PC-9 (cell line): ENCODE measurements at regions not wholly inside any gene's neighbourhood (a gene's known extent, or its start where the extent isn't known, plus 50 kb on each side); places are given as distances from the start of the nearest gene placed in this dataset.

Experiments used
- BruUV-seq: library from RNA; stranded (reverse); fragments of 400-500 nt; replicated peaks from 2 replicates; lab custom pipeline; 2021; lab: Mats Ljungman, UMichigan
- CTCF ChIA-PET: fragments of 300-600 bp; sonication (Branson Sonifier 250); formaldehyde crosslinking; loops from one replicate; lab custom pipeline; 2022; ENCODE audit warnings: antibody characterized with exemption; lab: Charles Lee
- POLR2A ChIA-PET: fragments of 300-600 bp; sonication (Branson Sonifier 250); formaldehyde crosslinking; loops from one replicate; lab custom pipeline; 2022; ENCODE audit warnings: antibody characterized with exemption; ENCODE audit not compliant: unreplicated experiment; lab: Charles Lee
- DNase-seq, 2 experiments: peaks; one replicate each; pipeline versions ENCODE4 v3.0.0 to v3.0.0-alpha.2; 2015 to 2022; ENCODE audit warnings: mixed read lengths in 1 of 2
- H2AFZ ChIP-seq: fragments of 200-600 bp; sonication (generic); 2 replicates; pipeline ENCODE4 v1.8.1; 2017; ENCODE audit warnings: antibody characterized with exemption
- H3F3A ChIP-seq: fragments of 200-600 bp; sonication (generic); 2 replicates; pipeline ENCODE4 v1.8.1; 2017; ENCODE audit warnings: antibody characterized with exemption, mild to moderate bottlenecking, low read depth; ENCODE audit not compliant: insufficient read depth
- H3K27ac ChIP-seq: fragments of 200-600 bp; sonication (generic); 2 replicates; pipeline ENCODE4 v1.6.1; 2016; ENCODE audit warnings: mixed run types
- H3K27me3 ChIP-seq: fragments of 200-600 bp; sonication (generic); 2 replicates; pipeline ENCODE4 v1.6.1; 2016; ENCODE audit warnings: low read depth, mixed run types; ENCODE audit not compliant: insufficient read depth
- H3K36me3 ChIP-seq: fragments of 200-600 bp; sonication (generic); 2 replicates; pipeline ENCODE4 v1.6.1; 2016; ENCODE audit warnings: low read depth, mixed run types
- H3K4me1 ChIP-seq: fragments of 200-600 bp; sonication (generic); replicated peaks from 2 replicates; pipeline ENCODE4 v1.6.1; 2016; ENCODE audit warnings: mixed run types; ENCODE audit not compliant: insufficient read depth
- H3K4me2 ChIP-seq: fragments of 200-600 bp; sonication (generic); 2 replicates; pipeline ENCODE4 v1.6.1; 2017; ENCODE audit warnings: mixed run types
- H3K4me3 ChIP-seq: fragments of 200-600 bp; sonication (generic); 2 replicates; pipeline ENCODE4 v1.6.1; 2016; ENCODE audit warnings: mixed run types
- H3K79me2 ChIP-seq: fragments of 200-600 bp; sonication (generic); 2 replicates; pipeline ENCODE4 v1.6.1; 2017; ENCODE audit warnings: low read depth, mixed run types
- H3K9me2 ChIP-seq: fragments of 200-600 bp; sonication (generic); 2 replicates; pipeline ENCODE4 v1.8.1; 2017; ENCODE audit warnings: mild to moderate bottlenecking; ENCODE audit not compliant: insufficient read depth
- H3K9me3 ChIP-seq: fragments of 200-600 bp; sonication (generic); 2 replicates; pipeline ENCODE4 v1.8.1; 2016; ENCODE audit warnings: low read depth; ENCODE audit not compliant: insufficient read depth
- H4K20me1 ChIP-seq: fragments of 200-600 bp; sonication (generic); 2 replicates; pipeline ENCODE4 v1.8.1; 2017; ENCODE audit not compliant: insufficient read depth
- CTCF ChIP-seq: fragments of 200-600 bp; sonication (generic); conservative IDR thresholded peaks from 2 replicates; pipeline ENCODE4 v1.6.1; 2017; ENCODE audit warnings: mixed run types, antibody characterized with exemption, mild to moderate bottlenecking, moderate library complexity
- EZH2 ChIP-seq: fragments of 200-600 bp; sonication (generic); IDR thresholded peaks from 2 replicates; pipeline ENCODE4 v1.8.0; 2017; ENCODE audit warnings: antibody characterized with exemption, low read depth
- intact Hi-C: fragments of 100-400 bp; cut with micrococcal nuclease; formaldehyde crosslinking; loops from one replicate; pipeline ENCODE4 v1.10.0; 2022; ENCODE audit not compliant: unreplicated experiment

- BruUV-seq = no TSS peak
- Histone ChIP-seq H3K9me2 (0 out of 2 replicates have a peak, but pooled peaks cover 8% of the 10 kb centered on the region), H2AFZ (no peak overlapping the region), H3K4me1 (no peaks in the 10 kb centered on the region), H3K79me2 (no peaks in the 10 kb centered on the region), H3K9me3 (no peaks in the 10 kb centered on the region), H4K20me1 (no peaks in the 10 kb centered on the region), H3K36me3 (no peaks in the 10 kb centered on the region), H3K27me3 (no peaks in the 10 kb centered on the region), H3K4me3 (no peak overlapping the region), H3K4me2 (no peak overlapping the region), H3F3A (no peaks in the 10 kb centered on the region), H3K27ac (no peak overlapping the region)
- no peak for DNase-seq
- ChIA-PET CTCF (no interaction called here), POLR2A (interaction anchor here (0.7 kb wide), 1 partner anchor 33 kb away, joined by 5 read pairs; no protein-coding TSS in a partner anchor)
- TF ChIP-seq CTCF (no peak), EZH2 (no peak)
- intact Hi-C loops = no loop called here
Observed at GRCh38 chr12:20096430-20096829, 271.9 kb upstream of the PDE3A start.

GRCh38 chr12:20097626-20098025, 270.7 kb upstream of the PDE3A start:
- intact Hi-C loops = no loop called here
- Histone ChIP-seq H3K4me1 (no peaks in the 10 kb centered on the region), H3K4me3 (no peak overlapping the region), H3K9me2 (0 out of 2 replicates have a peak, but pooled peaks cover 8% of the 10 kb centered on the region), H3K36me3 (no peaks in the 10 kb centered on the region), H4K20me1 (no peaks in the 10 kb centered on the region), H3K27me3 (no peaks in the 10 kb centered on the region), H3K27ac (no peak overlapping the region), H2AFZ (no peak overlapping the region), H3K4me2 (no peak overlapping the region), H3F3A (no peaks in the 10 kb centered on the region), H3K9me3 (no peaks in the 10 kb centered on the region), H3K79me2 (no peaks in the 10 kb centered on the region)
- ChIA-PET POLR2A (no interaction called here), CTCF (no interaction called here)
- TF ChIP-seq CTCF (no peak), EZH2 (no peak)
- DNase-seq = no peak
- no TSS peak for BruUV-seq

GRCh38 chr12:20099395-20100183, 268.7 kb upstream of the PDE3A start:
- no peaks in the 10 kb centered on the region for H3F3A ChIP-seq
- ChIA-PET CTCF (no interaction called here), POLR2A (no interaction called here)
- intact Hi-C loops = no loop called here
- no peak for DNase-seq
- H2AFZ ChIP-seq = no peak overlapping the region
- H3K9me2 ChIP-seq = 0 out of 2 replicates have a peak, but pooled peaks cover 8% of the 10 kb centered on the region
- no peaks in the 10 kb centered on the region for H3K79me2 ChIP-seq
- H3K4me2 ChIP-seq = no peak overlapping the region
- BruUV-seq = no TSS peak
- no peaks in the 10 kb centered on the region for H3K27me3 ChIP-seq
- TF ChIP-seq CTCF (no peak), EZH2 (no peak)
- H3K4me1 ChIP-seq = no peaks in the 10 kb centered on the region
- no peak overlapping the region for H3K4me3 ChIP-seq
- H3K9me3 ChIP-seq = no peaks in the 10 kb centered on the region
- no peaks in the 10 kb centered on the region for H3K36me3 ChIP-seq
- no peak overlapping the region for H3K27ac ChIP-seq
- no peaks in the 10 kb centered on the region for H4K20me1 ChIP-seq
